ENCODE measurements at regions not wholly inside any gene's neighbourhood (a gene's known extent, or its start where the extent isn't known, plus 50 kb on each side); places are given as distances from the start of the nearest gene placed in this dataset.

DNA sequence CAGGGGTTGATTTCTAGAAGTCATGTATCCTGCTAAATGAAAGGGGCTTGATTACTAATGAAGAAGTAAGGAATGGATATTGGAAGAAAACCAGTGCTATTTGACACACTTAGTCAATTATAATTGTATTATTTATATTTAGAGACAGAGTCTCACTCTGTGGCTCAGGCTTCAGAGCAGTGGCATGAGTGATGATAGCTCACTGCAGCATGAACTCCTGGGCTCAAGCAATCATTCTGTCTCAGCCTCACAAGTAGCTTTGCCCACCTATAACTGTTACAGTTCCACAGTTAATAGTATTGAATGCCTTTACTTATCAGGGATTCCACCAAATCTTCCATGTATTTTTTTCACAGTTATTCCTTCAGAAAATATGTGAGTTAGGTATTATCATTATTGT is 432.0 kb upstream of the TGFBR2 start:
- TF ChIP-seq RFX5 (IDR thresholded peaks at IDR 0.05; ENCODE audit: borderline replicate concordance, low read depth, low read length): no peak
- TF ChIP-seq POLR2A (IDR thresholded peaks at IDR 0.05; ENCODE audit: control extremely low read depth in 1 of 2, low read depth in 2 of 2, low read length in 2 of 2): no peak
- no peak for TF ChIP-seq RAD21 (IDR thresholded peaks at IDR 0.05 in 1 of 2, conservative IDR thresholded peaks at IDR 0.05 in 1 of 2; ENCODE audit: low read depth in 2 of 2, low read length in 2 of 2)
- TF ChIP-seq EZH2 (IDR thresholded peaks at IDR 0.05; ENCODE audit: low read depth, low read length, severe bottlenecking): no peak
- TF ChIP-seq, protein P1, sequence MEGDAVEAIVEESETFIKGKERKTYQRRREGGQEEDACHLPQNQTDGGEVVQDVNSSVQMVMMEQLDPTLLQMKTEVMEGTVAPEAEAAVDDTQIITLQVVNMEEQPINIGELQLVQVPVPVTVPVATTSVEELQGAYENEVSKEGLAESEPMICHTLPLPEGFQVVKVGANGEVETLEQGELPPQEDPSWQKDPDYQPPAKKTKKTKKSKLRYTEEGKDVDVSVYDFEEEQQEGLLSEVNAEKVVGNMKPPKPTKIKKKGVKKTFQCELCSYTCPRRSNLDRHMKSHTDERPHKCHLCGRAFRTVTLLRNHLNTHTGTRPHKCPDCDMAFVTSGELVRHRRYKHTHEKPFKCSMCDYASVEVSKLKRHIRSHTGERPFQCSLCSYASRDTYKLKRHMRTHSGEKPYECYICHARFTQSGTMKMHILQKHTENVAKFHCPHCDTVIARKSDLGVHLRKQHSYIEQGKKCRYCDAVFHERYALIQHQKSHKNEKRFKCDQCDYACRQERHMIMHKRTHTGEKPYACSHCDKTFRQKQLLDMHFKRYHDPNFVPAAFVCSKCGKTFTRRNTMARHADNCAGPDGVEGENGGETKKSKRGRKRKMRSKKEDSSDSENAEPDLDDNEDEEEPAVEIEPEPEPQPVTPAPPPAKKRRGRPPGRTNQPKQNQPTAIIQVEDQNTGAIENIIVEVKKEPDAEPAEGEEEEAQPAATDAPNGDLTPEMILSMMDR (IDR thresholded peaks at IDR 0.05; ENCODE audit: control extremely low read depth in 1 of 3, insufficient read depth in 1 of 3, low read depth in 1 of 3, low read length in 3 of 3): no peak
